ENCODE measurements at regions not wholly inside any gene's neighbourhood (a gene's known extent, or its start where the extent isn't known, plus 50 kb on each side); places are given as distances from the start of the nearest gene placed in this dataset.

GRCh38 chr9:81490605-81491331 lies 198.6 kb downstream of the TLE1 start (continued):
- TF ChIP-seq, protein P1, sequence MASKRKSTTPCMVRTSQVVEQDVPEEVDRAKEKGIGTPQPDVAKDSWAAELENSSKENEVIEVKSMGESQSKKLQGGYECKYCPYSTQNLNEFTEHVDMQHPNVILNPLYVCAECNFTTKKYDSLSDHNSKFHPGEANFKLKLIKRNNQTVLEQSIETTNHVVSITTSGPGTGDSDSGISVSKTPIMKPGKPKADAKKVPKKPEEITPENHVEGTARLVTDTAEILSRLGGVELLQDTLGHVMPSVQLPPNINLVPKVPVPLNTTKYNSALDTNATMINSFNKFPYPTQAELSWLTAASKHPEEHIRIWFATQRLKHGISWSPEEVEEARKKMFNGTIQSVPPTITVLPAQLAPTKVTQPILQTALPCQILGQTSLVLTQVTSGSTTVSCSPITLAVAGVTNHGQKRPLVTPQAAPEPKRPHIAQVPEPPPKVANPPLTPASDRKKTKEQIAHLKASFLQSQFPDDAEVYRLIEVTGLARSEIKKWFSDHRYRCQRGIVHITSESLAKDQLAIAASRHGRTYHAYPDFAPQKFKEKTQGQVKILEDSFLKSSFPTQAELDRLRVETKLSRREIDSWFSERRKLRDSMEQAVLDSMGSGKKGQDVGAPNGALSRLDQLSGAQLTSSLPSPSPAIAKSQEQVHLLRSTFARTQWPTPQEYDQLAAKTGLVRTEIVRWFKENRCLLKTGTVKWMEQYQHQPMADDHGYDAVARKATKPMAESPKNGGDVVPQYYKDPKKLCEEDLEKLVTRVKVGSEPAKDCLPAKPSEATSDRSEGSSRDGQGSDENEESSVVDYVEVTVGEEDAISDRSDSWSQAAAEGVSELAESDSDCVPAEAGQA (IDR thresholded peaks at IDR 0.05; ENCODE audit: low read depth) = no peak
- TF ChIP-seq, protein P1 (CRISPR knock-in tag; IDR thresholded peaks at IDR 0.05; ENCODE audit: borderline replicate concordance) = no peak
- TF ChIP-seq HOXD1 (CRISPR knock-in tag; IDR thresholded peaks at IDR 0.05) = no peak
- no peak for TF ChIP-seq MBD4 (IDR thresholded peaks at IDR 0.05; ENCODE audit: borderline replicate concordance, low read length)
- TF ChIP-seq, protein P2, sequence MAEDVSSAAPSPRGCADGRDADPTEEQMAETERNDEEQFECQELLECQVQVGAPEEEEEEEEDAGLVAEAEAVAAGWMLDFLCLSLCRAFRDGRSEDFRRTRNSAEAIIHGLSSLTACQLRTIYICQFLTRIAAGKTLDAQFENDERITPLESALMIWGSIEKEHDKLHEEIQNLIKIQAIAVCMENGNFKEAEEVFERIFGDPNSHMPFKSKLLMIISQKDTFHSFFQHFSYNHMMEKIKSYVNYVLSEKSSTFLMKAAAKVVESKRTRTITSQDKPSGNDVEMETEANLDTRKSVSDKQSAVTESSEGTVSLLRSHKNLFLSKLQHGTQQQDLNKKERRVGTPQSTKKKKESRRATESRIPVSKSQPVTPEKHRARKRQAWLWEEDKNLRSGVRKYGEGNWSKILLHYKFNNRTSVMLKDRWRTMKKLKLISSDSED (CRISPR knock-in tag; IDR thresholded peaks at IDR 0.05) = no peak
- no peak for TF ChIP-seq ZBTB38 (CRISPR knock-in tag; IDR thresholded peaks at IDR 0.05)
- TF ChIP-seq, protein P3, sequence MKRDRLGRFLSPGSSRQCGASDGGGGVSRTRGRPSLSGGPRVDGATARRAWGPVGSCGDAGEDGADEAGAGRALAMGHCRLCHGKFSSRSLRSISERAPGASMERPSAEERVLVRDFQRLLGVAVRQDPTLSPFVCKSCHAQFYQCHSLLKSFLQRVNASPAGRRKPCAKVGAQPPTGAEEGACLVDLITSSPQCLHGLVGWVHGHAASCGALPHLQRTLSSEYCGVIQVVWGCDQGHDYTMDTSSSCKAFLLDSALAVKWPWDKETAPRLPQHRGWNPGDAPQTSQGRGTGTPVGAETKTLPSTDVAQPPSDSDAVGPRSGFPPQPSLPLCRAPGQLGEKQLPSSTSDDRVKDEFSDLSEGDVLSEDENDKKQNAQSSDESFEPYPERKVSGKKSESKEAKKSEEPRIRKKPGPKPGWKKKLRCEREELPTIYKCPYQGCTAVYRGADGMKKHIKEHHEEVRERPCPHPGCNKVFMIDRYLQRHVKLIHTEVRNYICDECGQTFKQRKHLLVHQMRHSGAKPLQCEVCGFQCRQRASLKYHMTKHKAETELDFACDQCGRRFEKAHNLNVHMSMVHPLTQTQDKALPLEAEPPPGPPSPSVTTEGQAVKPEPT (CRISPR knock-in tag; IDR thresholded peaks at IDR 0.05; ENCODE audit: low read depth) = no peak
- TF ChIP-seq ZBTB42 (CRISPR knock-in tag; IDR thresholded peaks at IDR 0.05) = no peak
